ENCODE measurements at regions not wholly inside any gene's neighbourhood (a gene's known extent, or its start where the extent isn't known, plus 50 kb on each side); places are given as distances from the start of the nearest gene placed in this dataset.
"Not testable (repeated sequence)": the region's sequence is repeated elsewhere in the genome, so short reads cannot be mapped to it uniquely, and the experiment has no call there.

DNA sequence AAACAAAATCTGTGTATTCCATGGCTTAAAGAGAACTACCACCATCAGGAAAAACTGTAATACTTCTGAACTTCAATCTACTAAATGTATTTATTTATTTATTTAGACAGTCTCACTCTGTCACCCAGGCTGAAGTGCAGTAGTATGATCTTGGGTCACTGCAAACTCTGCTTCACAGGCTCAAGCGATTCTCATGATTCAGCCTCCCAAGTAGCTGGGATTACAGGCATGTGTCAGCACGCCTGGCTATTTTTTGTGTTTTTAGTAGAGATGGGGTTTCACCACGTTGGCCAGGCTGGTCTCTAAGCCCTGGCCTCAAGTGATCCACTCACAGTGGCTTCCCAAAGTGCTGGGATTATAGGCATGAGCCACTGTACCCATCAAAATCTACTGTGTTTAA is 202.3 kb upstream of the POU1F1 start:
- DNase-seq, result no peak

- no peak for DNase-seq
These were observed 197.6 kb upstream of the POU1F1 start for GRCh38 chr3:87473944-87474343.

DNA sequence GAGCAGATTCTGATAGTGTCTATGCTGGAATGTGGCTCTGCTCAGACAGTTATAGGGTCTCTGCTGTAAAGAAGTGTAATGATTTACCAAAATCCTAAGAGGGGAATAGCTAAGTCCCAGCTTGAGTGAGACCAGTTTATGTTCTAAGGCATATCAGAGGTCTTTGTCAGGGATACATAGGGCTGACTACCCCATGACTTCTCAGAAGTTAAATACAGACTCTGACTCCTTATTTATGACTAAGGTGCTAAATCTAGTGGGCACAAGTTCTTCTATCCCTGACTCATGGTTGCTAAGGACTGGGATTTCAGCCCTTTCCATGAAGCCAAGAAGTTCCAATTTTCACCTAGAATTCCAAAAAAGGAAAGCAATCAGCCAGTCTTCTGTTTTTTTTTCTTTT is 192.6 kb upstream of the POU1F1 start:
- no peak for DNase-seq

DNA sequence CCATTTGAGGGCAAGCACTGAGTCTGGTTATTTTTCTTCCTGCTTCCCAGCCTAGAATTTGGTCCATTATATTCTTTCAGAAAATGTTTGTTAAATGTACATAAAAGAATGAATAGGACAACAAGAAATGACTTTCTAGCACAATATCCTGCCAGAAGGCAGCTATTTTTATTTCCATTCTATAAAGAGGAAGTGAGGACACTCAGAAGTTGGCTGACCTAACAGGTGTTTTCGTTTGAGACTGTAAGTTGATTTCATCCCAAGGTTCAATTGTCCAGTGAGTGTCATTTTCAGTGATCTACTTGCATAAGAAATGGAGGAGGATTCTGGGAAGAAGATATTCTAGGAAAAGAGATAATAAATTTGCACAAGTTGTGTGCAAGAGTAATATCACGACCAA is 191.9 kb upstream of the POU1F1 start:
- no peak for DNase-seq

DNA sequence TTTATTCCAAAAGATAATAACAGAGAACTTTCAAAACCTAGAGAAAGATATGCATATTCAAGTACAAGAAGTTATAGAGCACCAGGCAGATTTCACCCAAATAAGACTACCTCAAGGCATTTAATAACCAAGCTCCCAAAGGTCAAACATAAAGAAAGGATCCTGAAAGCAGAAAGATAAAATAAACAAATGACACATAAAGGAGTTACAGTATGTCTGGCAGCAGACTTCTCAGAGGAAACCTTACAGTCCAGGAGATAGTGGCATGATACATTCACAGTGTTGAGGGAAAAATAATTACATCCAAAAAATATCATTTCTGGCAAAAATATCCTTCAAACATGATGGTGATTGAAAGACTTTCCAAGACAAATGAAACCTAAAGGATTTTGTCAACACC is 185.8 kb upstream of the POU1F1 start:
- DNase-seq, result no peak

GRCh38 chr3:87461443-87461842 is 185.1 kb upstream of the POU1F1 start:
- no peak for DNase-seq

DNA sequence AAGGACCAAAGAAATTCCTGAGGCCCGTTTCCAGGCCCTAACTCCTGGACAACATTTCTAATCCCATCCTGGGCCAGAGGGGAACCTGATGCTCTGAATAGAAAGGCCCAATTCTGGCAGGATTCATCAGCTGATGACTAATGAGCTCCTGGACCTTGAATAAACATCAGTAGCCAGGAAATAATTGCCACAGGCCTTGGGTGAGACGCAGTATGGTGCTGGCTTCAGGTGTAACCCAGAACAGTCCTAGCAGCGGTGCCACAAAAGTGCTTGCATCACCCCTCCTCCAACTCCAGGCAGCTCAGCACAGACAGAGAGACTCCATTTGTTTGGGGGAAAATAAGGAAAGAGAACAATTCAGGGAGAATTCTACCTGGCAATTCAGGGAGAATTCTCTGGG is 184.7 kb upstream of the POU1F1 start:
- no peak for DNase-seq

GRCh38 chr3:87448558-87448957 is 172.2 kb upstream of the POU1F1 start:
- DNase-seq, result no peak

- DNase-seq, result no peak
These were observed 170.5 kb upstream of the POU1F1 start for GRCh38 chr3:87446849-87447387.

- no peak for DNase-seq
These were observed 166.1 kb upstream of the POU1F1 start for GRCh38 chr3:87442470-87442869.

DNA sequence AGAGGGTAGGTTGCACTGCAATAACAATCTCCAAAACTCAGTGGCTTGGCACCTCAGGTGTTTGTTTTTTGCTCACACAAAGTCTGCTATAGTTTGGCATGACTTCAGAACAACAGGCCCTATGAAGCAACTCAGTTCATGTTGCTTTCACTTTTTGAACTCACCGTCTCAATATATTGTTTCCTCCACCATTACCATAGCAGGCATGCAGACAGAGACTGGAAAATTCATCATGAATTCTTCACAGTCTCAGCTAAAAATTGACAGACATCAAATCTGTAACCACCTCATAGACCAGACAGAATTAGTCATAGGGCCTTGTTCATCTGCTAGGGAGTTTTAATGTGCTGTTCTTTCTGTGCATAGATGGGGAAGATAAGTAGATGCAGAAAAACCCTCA is 161.4 kb upstream of the POU1F1 start:
- no peak for DNase-seq

- no peak for DNase-seq
These were observed 160.6 kb upstream of the POU1F1 start for GRCh38 chr3:87436781-87437543.

- DNase-seq, result no peak
These were observed 159.7 kb upstream of the POU1F1 start for GRCh38 chr3:87435926-87436620.

GRCh38 chr3:87433445-87433844 is 157.1 kb upstream of the POU1F1 start:
- DNase-seq, result not testable (repeated sequence)

- DNase-seq, result no peak
These were observed 150.5 kb upstream of the POU1F1 start for GRCh38 chr3:87426918-87427317.

- no peak for DNase-seq
These were observed 148.7 kb upstream of the POU1F1 start for GRCh38 chr3:87425056-87425455.

GRCh38 chr3:87423336-87423735 is 147.0 kb upstream of the POU1F1 start:
- DNase-seq, result no peak

- no peak for DNase-seq
These were observed 145.9 kb upstream of the POU1F1 start for GRCh38 chr3:87422333-87422732.

- DNase-seq, result no peak
These were observed 143.8 kb upstream of the POU1F1 start for GRCh38 chr3:87420171-87420570.

GRCh38 chr3:87414271-87414670 is 137.9 kb upstream of the POU1F1 start:
- no peak for DNase-seq

GRCh38 chr3:87413814-87414213 is 137.4 kb upstream of the POU1F1 start:
- no peak for DNase-seq

- no peak for DNase-seq
These were observed 133.7 kb upstream of the POU1F1 start for GRCh38 chr3:87410110-87410509.

DNA sequence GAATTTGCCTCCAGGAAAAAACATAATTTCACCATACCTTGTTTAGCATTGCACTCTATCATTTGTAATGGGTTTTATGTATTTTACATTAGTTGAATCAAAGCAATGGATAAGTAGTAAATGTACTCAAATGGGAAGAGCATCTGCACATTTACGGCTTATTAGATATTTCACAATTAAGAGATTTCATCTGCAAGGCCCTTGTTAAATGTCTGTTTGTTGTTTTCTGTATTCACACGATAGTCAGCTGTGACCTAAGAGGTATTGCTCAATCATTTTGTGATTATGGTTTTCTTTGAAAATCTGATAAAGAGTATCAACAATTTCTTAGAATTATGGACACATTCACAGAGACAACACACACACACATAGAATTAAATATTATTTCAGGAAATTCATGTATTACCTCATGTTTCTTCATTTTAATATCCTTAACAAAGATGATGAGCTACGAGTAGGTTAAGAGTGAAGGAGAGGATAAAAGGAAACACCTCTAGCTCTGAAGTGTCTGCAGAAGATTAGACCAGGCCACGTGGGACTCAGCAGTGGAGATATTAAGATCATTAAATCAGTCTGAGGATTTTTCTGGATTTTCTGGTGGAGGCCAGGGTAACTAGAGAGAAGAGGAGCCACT is 121.9 kb upstream of the POU1F1 start:
- DNase-seq, result no peak

- no peak for DNase-seq
These were observed 120.8 kb upstream of the POU1F1 start for GRCh38 chr3:87397211-87397610.
